ENCODE measurements at regions not wholly inside any gene's neighbourhood (a gene's known extent, or its start where the extent isn't known, plus 50 kb on each side); places are given as distances from the start of the nearest gene placed in this dataset.
A peak's percentile ranks its signal among the peaks of the same experiment; 100 is the strongest.

DNA sequence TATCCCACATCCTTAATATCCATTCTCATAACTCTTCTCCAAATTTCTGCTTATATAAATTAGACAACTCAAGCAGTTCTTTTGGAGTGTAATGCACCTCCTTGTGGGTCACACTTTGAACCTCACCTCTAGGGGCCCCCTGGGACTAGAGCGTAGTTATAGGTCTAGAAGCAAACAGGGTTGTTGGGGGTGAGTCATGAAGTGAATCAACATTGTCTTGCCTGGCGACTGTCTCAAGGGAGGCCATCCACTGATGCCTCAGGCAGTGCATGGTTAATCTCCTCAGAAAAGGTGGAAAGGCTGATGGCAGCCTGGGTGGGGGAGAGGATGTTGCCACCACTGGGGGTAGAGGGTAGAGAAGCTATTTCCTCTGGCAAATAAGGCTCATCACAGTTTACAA is 129.1 kb downstream of the TNFRSF21 start:
- Histone ChIP-seq H3K4me1 (ENCODE audit: insufficient read depth, low read length) (peaks cover 44% of the 10 kb centered on the region), H3K9me3 (ENCODE audit: low read length) (0 out of 2 replicates have a peak, but pooled peaks cover 5% of the 10 kb centered on the region), H4K20me1 (ENCODE audit: low read length) (no peaks in the 10 kb centered on the region), H3K36me3 (ENCODE audit: low read depth, low read length) (no peaks in the 10 kb centered on the region), H3K9me2 (replicated peaks; ENCODE audit: low read length) (no peaks in the 10 kb centered on the region), H3K27ac (ENCODE audit: low read length) (peak overlapping the region; percentile 70), H3K4me2 (ENCODE audit: low read length) (peak overlapping the region; percentile 9; the same call in 1 of the 2 replicates), H3K9ac (ENCODE audit: low read length) (no peak overlapping the region), H3F3A (ENCODE audit: low read length, unreplicated experiment) (no peaks in the 10 kb centered on the region), H3K27me3 (ENCODE audit: low read length) (no peaks in the 10 kb centered on the region), H3K4me3 (ENCODE audit: low read length) (no peak overlapping the region), H2AFZ (ENCODE audit: low read length) (no peak overlapping the region), H3K79me2 (ENCODE audit: low read length) (no peaks in the 10 kb centered on the region)
- BruUV-seq (replicated peaks) = no TSS peak
- CTCF ChIA-PET = interaction anchor here (0.6 to 1.1 kb wide), 2 partner anchors 12 to 20 kb away, joined by 3 to 4 read pairs; no protein-coding TSS in a partner anchor
- TF ChIP-seq, protein P1, sequence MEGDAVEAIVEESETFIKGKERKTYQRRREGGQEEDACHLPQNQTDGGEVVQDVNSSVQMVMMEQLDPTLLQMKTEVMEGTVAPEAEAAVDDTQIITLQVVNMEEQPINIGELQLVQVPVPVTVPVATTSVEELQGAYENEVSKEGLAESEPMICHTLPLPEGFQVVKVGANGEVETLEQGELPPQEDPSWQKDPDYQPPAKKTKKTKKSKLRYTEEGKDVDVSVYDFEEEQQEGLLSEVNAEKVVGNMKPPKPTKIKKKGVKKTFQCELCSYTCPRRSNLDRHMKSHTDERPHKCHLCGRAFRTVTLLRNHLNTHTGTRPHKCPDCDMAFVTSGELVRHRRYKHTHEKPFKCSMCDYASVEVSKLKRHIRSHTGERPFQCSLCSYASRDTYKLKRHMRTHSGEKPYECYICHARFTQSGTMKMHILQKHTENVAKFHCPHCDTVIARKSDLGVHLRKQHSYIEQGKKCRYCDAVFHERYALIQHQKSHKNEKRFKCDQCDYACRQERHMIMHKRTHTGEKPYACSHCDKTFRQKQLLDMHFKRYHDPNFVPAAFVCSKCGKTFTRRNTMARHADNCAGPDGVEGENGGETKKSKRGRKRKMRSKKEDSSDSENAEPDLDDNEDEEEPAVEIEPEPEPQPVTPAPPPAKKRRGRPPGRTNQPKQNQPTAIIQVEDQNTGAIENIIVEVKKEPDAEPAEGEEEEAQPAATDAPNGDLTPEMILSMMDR (conservative IDR thresholded peaks at IDR 0.05; ENCODE audit: low read depth, low read length) = no peak; the same call in 1 of the 2 replicates
- TF ChIP-seq EZH2 (IDR thresholded peaks at IDR 0.05; ENCODE audit: low read length, unreplicated experiment) (no peak), EZH2phosphoT487 (IDR thresholded peaks at IDR 0.05; ENCODE audit: borderline replicate concordance, low read length) (no peak)
- POLR2A ChIA-PET (ENCODE audit: unreplicated experiment) = no interaction called here
- ATAC-seq (peak; percentile 98), DNase-seq (peak; percentile 95)
- intact Hi-C loops (cut with micrococcal nuclease) = loop anchor here (2.0 to 10.0 kb wide), 2 partner anchors 46 to 64 kb away; no protein-coding TSS in a partner anchor

DNA sequence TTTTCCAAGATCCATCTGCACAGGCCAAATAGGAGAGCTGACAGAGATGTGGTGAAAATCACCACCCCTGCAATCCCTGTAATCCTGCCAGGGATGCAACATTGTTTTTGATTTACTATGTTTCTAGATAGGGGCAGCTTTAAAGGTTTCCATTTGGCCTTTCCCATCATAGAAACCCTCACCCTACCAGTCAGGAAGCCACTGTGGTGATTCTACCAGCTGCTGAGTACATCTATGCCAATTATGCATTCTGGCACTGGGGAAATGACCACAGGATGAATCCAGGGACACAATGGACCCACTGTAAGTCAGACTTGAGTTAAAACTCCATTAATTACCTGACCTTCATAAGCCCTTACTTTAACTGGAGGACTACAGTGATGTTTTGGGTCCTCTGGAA is 130.4 kb downstream of the TNFRSF21 start:
- no peak overlapping the region for H3K4me3 ChIP-seq (ENCODE audit: low read length)
- H3K27ac ChIP-seq (ENCODE audit: low read length) = no peak overlapping the region
- CTCF ChIA-PET = no interaction called here
- TF ChIP-seq, protein P1 (conservative IDR thresholded peaks at IDR 0.05; ENCODE audit: low read depth, low read length) = no peak
- TF ChIP-seq EZH2 (IDR thresholded peaks at IDR 0.05; ENCODE audit: low read length, unreplicated experiment) = no peak
- no peak for TF ChIP-seq EZH2phosphoT487 (IDR thresholded peaks at IDR 0.05; ENCODE audit: borderline replicate concordance, low read length)
- intact Hi-C loops (cut with micrococcal nuclease) = no loop called here
- DNase-seq (no peak), ATAC-seq (no peak)
- H3K27me3 ChIP-seq (ENCODE audit: low read length) = no peaks in the 10 kb centered on the region
- no peaks in the 10 kb centered on the region for H4K20me1 ChIP-seq (ENCODE audit: low read length)
- BruUV-seq (replicated peaks) = no TSS peak
- peaks cover 56% of the 10 kb centered on the region for H3K4me1 ChIP-seq (ENCODE audit: insufficient read depth, low read length)
- H2AFZ ChIP-seq (ENCODE audit: low read length) = no peak overlapping the region
- H3K79me2 ChIP-seq (ENCODE audit: low read length) = no peaks in the 10 kb centered on the region
- no peaks in the 10 kb centered on the region for H3K36me3 ChIP-seq (ENCODE audit: low read depth, low read length)
- no peak overlapping the region for H3K4me2 ChIP-seq (ENCODE audit: low read length)
- no peak overlapping the region for H3K9ac ChIP-seq (ENCODE audit: low read length)
- POLR2A ChIA-PET (ENCODE audit: unreplicated experiment) = no interaction called here
- no peaks in the 10 kb centered on the region for H3F3A ChIP-seq (ENCODE audit: low read length, unreplicated experiment)
- no peaks in the 10 kb centered on the region for H3K9me2 ChIP-seq (replicated peaks; ENCODE audit: low read length)
- H3K9me3 ChIP-seq (ENCODE audit: low read length) = 0 out of 2 replicates have a peak, but pooled peaks cover 5% of the 10 kb centered on the region

DNA sequence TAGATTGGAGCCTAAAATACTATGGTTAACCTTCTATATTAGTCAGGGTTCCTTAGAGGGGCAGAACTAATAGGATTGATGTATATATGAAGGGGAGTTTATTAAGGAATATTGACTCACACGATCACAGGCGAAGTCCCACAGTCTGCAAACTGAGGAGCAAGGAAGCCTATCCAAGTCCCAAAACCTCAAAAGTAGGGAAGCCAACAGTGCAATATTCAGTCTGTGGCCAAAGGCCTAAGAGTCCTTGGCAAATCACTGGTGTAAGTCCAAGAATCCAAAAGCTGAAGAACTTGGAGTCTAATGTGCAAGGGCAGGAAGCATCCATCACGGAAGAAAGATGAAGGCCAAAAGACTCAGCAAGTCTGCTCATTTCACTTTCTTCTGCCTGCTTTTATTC is 133.5 kb upstream of the ADGRF1 start:
- no peak overlapping the region for H3K4me2 ChIP-seq (ENCODE audit: low read length)
- H3K9me3 ChIP-seq (ENCODE audit: low read length) = no peaks in the 10 kb centered on the region
- no peaks in the 10 kb centered on the region for H3F3A ChIP-seq (ENCODE audit: low read length, unreplicated experiment)
- intact Hi-C loops (cut with micrococcal nuclease) = loop anchor here (2.0 kb wide), 1 partner anchor 13 kb away; no protein-coding TSS in a partner anchor
- BruUV-seq (replicated peaks) = no TSS peak
- no peaks in the 10 kb centered on the region for H4K20me1 ChIP-seq (ENCODE audit: low read length)
- no peak overlapping the region for H3K9ac ChIP-seq (ENCODE audit: low read length)
- H3K4me1 ChIP-seq (ENCODE audit: insufficient read depth, low read length) = peaks cover 42% of the 10 kb centered on the region
- no peaks in the 10 kb centered on the region for H3K36me3 ChIP-seq (ENCODE audit: low read depth, low read length)
- H3K79me2 ChIP-seq (ENCODE audit: low read length) = no peaks in the 10 kb centered on the region
- no peak for DNase-seq
- H3K4me3 ChIP-seq (ENCODE audit: low read length) = no peak overlapping the region
- no peak overlapping the region for H2AFZ ChIP-seq (ENCODE audit: low read length)
- H3K27me3 ChIP-seq (ENCODE audit: low read length) = no peaks in the 10 kb centered on the region
- no peaks in the 10 kb centered on the region for H3K9me2 ChIP-seq (replicated peaks; ENCODE audit: low read length)
- TF ChIP-seq, protein P1 (conservative IDR thresholded peaks at IDR 0.05; ENCODE audit: low read depth, low read length) = no peak
- TF ChIP-seq EZH2 (IDR thresholded peaks at IDR 0.05; ENCODE audit: low read length, unreplicated experiment) (no peak), EZH2phosphoT487 (IDR thresholded peaks at IDR 0.05; ENCODE audit: borderline replicate concordance, low read length) (no peak)
- POLR2A ChIA-PET (ENCODE audit: unreplicated experiment) = no interaction called here
- no peak overlapping the region; the same call in 1 of the 2 replicates for H3K27ac ChIP-seq (ENCODE audit: low read length)
- no peak for ATAC-seq
- CTCF ChIA-PET = no interaction called here
